DND-41 (cell line): ENCODE measurements at regions not wholly inside any gene's neighbourhood (a gene's known extent, or its start where the extent isn't known, plus 50 kb on each side); places are given as distances from the start of the nearest gene placed in this dataset.

Experiments
- ATAC-seq: fragments of 200-7000 bp; cut with Tn5 transposase; 3 replicates; pipeline ENCODE4 v1.9.1; 2021; ENCODE audit warnings: low read depth; ENCODE audit not compliant: insufficient read depth
- DNase-seq: peaks from one replicate; pipeline ENCODE4 v3.0.0-alpha.2; 2020
- H2AFZ ChIP-seq: 2 replicates; pipeline ENCODE4 v1.6.0; 2012; ENCODE audit warnings: low read depth, low read length
- H3K27ac ChIP-seq: 2 replicates; pipeline ENCODE4 v1.5.1; 2012; ENCODE audit warnings: low read length, inconsistent platforms
- H3K27me3 ChIP-seq: fragments of 200-600 bp; sonication (generic); 2 replicates; pipeline ENCODE4 v1.6.0; 2012; ENCODE audit warnings: low read length, mild to moderate bottlenecking, inconsistent platforms; ENCODE audit not compliant: insufficient read depth, poor library complexity
- H3K36me3 ChIP-seq: 2 replicates; pipeline ENCODE4 v1.5.1; 2012; ENCODE audit warnings: low read length, inconsistent platforms; ENCODE audit not compliant: insufficient read depth
- H3K4me1 ChIP-seq: 2 replicates; pipeline ENCODE4 v1.5.1; 2012; ENCODE audit warnings: mild to moderate bottlenecking, low read length; ENCODE audit not compliant: insufficient read depth
- H3K4me2 ChIP-seq: 2 replicates; pipeline ENCODE4 v1.6.0; 2012; ENCODE audit warnings: mild to moderate bottlenecking, moderate library complexity, low read length, inconsistent platforms; ENCODE audit not compliant: insufficient read depth
- H3K4me3 ChIP-seq, 2 experiments: fragments of 200-600 bp in 1 of 2; shearing (Covaris generic) in 1 of 2; 2 replicates each; pipeline ENCODE4 v1.5.1; 2012 to 2016; ENCODE audit warnings: inconsistent platforms in 2 of 2, low read length in 2 of 2, mild to moderate bottlenecking in 2 of 2, low read depth in 1 of 2, moderate library complexity in 1 of 2
- H3K79me2 ChIP-seq: 2 replicates; pipeline ENCODE4 v1.6.0; 2012; ENCODE audit warnings: low read length, inconsistent platforms; ENCODE audit not compliant: insufficient read depth
- H3K9ac ChIP-seq: 2 replicates; pipeline ENCODE4 v1.6.0; 2012; ENCODE audit warnings: low read depth, mild to moderate bottlenecking, inconsistent platforms, low read length, moderate library complexity
- H3K9me3 ChIP-seq: 2 replicates; pipeline ENCODE4 v1.5.1; 2012; ENCODE audit warnings: low read length, moderate library complexity, mild to moderate bottlenecking, inconsistent platforms; ENCODE audit not compliant: insufficient read depth, severe bottlenecking
- H4K20me1 ChIP-seq: 2 replicates; pipeline ENCODE4 v1.6.0; 2012; ENCODE audit warnings: low read length; ENCODE audit not compliant: insufficient read depth
- EZH2 ChIP-seq: IDR thresholded peaks from 3 replicates; pipeline ENCODE4 v1.6.1; 2012; ENCODE audit warnings: borderline replicate concordance, low read depth, mild to moderate bottlenecking, moderate library complexity, low read length, inconsistent platforms; ENCODE audit not compliant: severe bottlenecking
- TF ChIP-seq, protein P1 (sequence below): IDR thresholded peaks from 2 replicates; pipeline ENCODE4 v1.5.1; 2012; ENCODE audit warnings: borderline replicate concordance, low read length, moderate library complexity, mild to moderate bottlenecking; ENCODE audit not compliant: poor library complexity, severe bottlenecking; ENCODE audit errors: extremely low read depth

DNA sequence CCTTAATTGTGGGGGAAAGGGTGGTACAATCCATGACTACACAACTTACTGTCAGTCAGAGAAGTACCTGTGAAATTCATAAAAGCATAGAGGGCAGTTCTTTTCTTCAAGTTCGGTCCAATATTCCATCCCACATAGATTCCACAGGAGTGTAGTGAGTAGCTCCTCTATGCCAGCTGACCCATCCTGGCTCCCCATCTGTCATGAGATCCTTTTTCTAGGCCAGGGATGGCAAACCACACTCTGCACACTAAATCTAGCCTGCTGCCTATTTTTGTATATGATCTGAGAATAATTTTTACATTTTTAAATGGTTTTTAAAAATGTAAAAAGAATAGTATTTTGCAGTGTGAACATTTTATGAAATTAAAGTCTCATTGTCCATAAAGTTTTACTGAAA, 107.0 kb upstream of the TSPAN2 start:
- H2AFZ ChIP-seq = no peak overlapping the region
- DNase-seq (no peak), ATAC-seq (no peak)
- no peak overlapping the region for H3K9ac ChIP-seq
- no peak overlapping the region for H3K4me2 ChIP-seq
- H3K4me3 ChIP-seq = no peak overlapping the region
- H3K79me2 ChIP-seq = no peaks in the 10 kb centered on the region
- peaks cover 8% of the 10 kb centered on the region for H3K27me3 ChIP-seq
- H3K27ac ChIP-seq = no peak overlapping the region
- no peaks in the 10 kb centered on the region for H3K36me3 ChIP-seq
- TF ChIP-seq, protein P1, sequence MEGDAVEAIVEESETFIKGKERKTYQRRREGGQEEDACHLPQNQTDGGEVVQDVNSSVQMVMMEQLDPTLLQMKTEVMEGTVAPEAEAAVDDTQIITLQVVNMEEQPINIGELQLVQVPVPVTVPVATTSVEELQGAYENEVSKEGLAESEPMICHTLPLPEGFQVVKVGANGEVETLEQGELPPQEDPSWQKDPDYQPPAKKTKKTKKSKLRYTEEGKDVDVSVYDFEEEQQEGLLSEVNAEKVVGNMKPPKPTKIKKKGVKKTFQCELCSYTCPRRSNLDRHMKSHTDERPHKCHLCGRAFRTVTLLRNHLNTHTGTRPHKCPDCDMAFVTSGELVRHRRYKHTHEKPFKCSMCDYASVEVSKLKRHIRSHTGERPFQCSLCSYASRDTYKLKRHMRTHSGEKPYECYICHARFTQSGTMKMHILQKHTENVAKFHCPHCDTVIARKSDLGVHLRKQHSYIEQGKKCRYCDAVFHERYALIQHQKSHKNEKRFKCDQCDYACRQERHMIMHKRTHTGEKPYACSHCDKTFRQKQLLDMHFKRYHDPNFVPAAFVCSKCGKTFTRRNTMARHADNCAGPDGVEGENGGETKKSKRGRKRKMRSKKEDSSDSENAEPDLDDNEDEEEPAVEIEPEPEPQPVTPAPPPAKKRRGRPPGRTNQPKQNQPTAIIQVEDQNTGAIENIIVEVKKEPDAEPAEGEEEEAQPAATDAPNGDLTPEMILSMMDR = no peak
- no peaks in the 10 kb centered on the region for H4K20me1 ChIP-seq
- H3K4me1 ChIP-seq = no peaks in the 10 kb centered on the region
- H3K9me3 ChIP-seq = no peaks in the 10 kb centered on the region

DNA sequence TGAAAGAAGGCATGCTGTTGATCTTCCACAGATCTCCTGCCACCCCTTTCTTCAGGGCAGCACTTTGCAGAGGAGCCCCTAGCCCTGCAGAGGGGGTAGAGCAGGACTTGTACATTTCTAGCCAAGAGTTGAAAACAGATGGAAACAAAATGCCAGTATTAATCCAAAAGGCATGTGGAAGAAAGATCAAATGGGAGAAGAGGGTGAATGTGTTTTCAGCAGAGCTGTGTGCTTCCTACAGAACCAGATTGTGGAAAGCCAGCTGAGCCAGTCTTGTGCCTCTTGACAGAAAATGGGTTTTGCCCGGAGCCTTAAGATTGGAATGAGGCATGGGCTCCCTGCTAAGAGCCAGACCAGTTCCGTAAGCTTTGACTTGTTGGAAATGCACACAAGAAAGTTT, 105.2 kb upstream of the TSPAN2 start:
- no peak overlapping the region for H2AFZ ChIP-seq
- no peaks in the 10 kb centered on the region for H3K9me3 ChIP-seq
- no peaks in the 10 kb centered on the region for H3K36me3 ChIP-seq
- H3K27me3 ChIP-seq = peaks cover 14% of the 10 kb centered on the region
- no peaks in the 10 kb centered on the region for H4K20me1 ChIP-seq
- no peak overlapping the region for H3K4me2 ChIP-seq
- no peak overlapping the region for H3K4me3 ChIP-seq
- no peak for DNase-seq
- no peak overlapping the region for H3K9ac ChIP-seq
- no peaks in the 10 kb centered on the region for H3K4me1 ChIP-seq
- no peak for TF ChIP-seq EZH2
- TF ChIP-seq, protein P1 = no peak
- ATAC-seq = no peak
- H3K79me2 ChIP-seq = no peaks in the 10 kb centered on the region
- H3K27ac ChIP-seq = no peak overlapping the region

DNA sequence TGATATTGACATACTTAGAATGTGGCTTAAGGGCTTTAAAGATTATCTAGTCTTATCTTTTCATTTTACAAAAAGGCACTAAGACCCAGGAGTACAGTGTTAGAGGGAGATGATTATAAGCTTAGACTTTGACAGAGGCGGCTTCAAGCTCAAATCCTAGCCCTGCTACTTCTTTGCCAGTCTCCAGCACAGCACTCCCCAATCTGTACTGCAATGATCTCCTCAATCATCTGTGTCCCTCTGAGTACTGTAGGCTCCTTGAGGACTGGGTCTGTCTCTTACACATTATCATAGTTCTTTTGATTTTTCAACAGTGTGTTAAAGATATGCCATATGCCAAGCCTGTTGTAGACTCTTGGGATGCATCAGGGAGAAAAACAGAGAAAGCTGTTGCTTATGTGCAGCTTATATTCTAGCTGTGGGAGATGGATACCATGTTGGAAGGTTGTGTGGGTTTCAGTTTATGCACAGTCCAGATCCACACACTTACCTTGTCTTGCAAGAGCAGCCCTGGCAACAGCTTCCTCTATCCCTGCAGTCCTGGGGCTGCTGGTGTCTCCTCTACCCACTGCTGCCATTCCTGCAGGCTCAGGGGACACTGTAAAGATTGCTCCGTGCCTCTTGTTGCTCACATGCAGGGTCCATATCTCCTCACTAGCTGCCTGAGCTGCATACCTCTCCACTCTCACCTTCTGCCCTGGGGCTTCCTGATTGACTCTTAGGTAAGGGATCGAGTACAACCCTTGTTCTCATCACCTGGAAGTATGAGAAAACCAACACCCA, 103.9 kb upstream of the TSPAN2 start:
- no peak overlapping the region for H3K27ac ChIP-seq
- no peak for ATAC-seq
- no peaks in the 10 kb centered on the region for H4K20me1 ChIP-seq

DNA sequence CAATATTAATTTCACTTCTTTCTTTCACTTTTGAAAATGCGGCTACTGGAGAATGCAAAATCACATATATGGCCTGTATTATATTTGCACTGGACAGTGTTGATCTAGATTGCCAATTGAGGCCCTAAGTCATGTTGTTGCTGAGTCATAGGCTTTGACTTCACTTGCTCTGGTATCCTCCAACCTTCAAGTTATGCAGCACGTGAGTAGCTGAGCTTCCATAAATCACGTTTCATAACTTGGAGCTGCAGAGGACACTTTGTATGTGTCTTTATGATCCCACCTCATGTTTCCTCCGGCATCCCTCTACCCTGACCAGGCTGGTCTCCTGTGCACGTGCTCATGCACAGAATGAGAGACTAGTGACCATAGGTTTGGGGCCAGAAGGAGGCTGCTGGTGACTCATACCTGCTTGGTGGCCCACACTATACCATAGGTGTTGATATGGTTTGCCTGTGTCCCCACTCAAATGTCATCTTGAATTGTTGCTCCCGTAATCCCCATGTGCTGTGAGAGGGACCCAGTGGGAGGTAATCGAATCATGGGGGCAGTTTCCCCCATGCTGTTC, 103.0 kb upstream of the TSPAN2 start:
- ATAC-seq = no peak
- Histone ChIP-seq H3K79me2 (no peaks in the 10 kb centered on the region), H3K9ac (no peak overlapping the region), H3K9me3 (no peaks in the 10 kb centered on the region), H3K36me3 (no peaks in the 10 kb centered on the region), H3K27me3 (peaks cover 11% of the 10 kb centered on the region), H2AFZ (no peak overlapping the region), H3K4me2 (no peak overlapping the region), H3K4me3 (no peak overlapping the region), H4K20me1 (no peaks in the 10 kb centered on the region), H3K27ac (no peak overlapping the region), H3K4me1 (no peaks in the 10 kb centered on the region)
- no peak for DNase-seq
- TF ChIP-seq, protein P1 = no peak
- no peak for TF ChIP-seq EZH2

More for the DNA sequence above, 103.9 kb upstream of the TSPAN2 start:
- DNase-seq = no peak
- Histone ChIP-seq H3K4me1 (no peaks in the 10 kb centered on the region), H3K9ac (no peak overlapping the region), H3K27me3 (peaks cover 14% of the 10 kb centered on the region), H2AFZ (no peak overlapping the region), H3K36me3 (no peaks in the 10 kb centered on the region), H3K9me3 (no peaks in the 10 kb centered on the region), H3K4me3 (no peak overlapping the region), H3K4me2 (no peak overlapping the region), H3K79me2 (no peaks in the 10 kb centered on the region)
- no peak for TF ChIP-seq EZH2
